HK-2 (cell line): ENCODE measurements at regions not wholly inside any gene's neighbourhood (a gene's known extent, or its start where the extent isn't known, plus 50 kb on each side); places are given as distances from the start of the nearest gene placed in this dataset.

Source experiments
- DNase-seq: peaks from one replicate; pipeline ENCODE4 v3.0.0-alpha.2; 2018; ENCODE audit not compliant: unreplicated experiment

DNA sequence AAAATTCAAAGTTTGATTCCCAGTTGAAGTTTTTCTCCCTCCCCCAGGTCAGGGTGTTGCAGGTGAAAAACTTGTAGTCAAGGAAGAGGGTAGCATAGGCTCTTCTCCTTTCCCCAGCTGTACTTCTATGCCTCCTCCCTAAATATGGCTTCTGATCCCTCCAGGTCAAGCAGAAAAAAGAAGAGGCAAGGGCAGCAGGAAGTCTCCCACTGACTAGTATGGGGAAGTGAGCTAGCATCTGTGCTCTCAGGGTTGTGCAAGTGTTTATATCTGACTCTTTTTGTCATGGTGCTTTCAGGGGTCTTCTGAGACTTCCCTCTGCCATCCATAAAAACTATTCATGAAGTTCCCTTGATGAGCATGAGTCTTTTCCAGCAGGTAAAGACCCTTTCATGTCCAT lies 76.0 kb downstream of the ATPSCKMT start:
- DNase-seq = no peak

- DNase-seq = no peak
Observed at GRCh38 chr5:10172247-10172646, 77.4 kb downstream of the ATPSCKMT start.

- no peak for DNase-seq
Observed at GRCh38 chr5:10169359-10169758, 80.3 kb downstream of the ATPSCKMT start.

DNA sequence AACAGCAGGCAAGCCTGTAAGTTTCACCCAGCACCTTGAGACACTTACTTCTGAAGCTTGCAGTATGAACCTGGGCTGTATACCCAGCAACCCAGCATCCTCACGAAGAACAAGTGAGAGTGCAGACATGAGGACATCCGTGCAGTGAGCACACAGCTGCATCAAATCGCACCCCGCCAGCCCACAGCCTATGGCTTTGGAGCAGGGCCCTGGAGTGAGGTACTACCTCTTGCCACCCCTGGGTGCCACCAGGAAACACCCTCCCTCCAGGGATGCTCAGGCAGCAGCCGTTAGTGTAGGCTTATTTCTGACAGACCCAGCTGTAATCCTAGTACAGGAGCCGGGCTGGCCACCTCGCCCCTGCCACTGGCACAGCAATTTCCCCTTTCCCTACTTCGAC lies 81.4 kb downstream of the ATPSCKMT start:
- no peak for DNase-seq

- no peak for DNase-seq
Observed at GRCh38 chr5:10167806-10168205, 81.9 kb downstream of the ATPSCKMT start.

DNA sequence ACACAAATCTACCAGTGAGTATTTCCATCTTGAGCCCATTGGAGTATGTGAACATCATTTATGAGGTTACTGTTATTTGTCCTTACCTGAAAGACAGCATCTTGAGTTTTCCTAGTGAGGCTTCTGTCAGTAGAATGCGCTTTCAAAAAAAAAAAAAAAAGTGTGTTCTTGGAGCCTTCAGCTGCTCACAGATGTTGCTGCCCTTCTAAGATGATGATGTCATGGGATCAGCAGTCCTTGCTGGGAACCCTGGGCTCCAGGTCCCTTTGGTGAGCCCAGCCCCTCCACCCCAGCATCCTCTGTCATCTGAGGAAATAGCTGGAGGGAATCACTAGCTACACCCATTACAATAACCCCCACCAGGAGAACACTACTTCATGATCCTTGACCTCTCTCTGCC lies 83.3 kb downstream of the ATPSCKMT start:
- no peak for DNase-seq

DNA sequence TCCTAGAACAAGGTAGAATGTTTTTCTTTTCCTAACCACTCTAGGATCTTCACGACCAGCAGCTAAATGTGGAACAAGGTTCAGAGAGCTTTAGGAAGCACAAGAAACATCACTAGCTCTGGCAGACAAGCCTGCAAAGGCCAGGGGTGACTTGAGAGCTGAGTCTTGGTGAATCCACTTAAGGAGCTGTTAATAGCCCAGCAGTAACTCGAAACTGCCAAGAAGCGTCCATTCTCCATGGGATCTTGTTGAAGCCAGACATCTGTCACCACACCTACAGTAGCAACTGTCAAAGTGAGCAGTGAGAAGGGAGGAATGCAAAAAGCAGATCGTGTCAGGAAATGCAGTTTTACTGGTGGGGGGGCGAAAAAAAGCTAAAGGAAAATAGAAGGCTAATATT lies 87.2 kb downstream of the ATPSCKMT start:
- DNase-seq = no peak

GRCh38 chr5:10161778-10162177 lies 87.9 kb downstream of the ATPSCKMT start:
- no peak for DNase-seq

GRCh38 chr5:10160241-10160640 lies 89.4 kb downstream of the ATPSCKMT start:
- DNase-seq = no peak

DNA sequence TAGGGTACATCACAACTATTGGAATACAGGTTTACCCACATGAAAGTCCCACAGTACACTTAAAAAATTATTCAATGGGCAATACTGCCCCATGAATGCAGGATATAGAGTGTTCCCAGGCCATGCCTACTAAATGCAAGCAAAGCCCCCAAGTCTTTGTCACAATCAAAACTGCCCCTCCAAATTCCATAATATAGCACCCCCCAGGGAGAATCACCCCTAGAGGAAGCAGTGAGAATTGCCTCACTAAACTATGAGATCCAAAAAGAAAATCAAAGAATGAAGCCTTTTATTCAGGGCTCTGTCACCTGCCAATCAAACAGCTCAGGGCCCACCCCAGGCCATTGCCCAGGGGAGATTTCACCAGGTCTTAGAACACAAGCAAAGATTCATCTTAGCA lies 90.8 kb downstream of the ATPSCKMT start:
- DNase-seq = no peak

DNA sequence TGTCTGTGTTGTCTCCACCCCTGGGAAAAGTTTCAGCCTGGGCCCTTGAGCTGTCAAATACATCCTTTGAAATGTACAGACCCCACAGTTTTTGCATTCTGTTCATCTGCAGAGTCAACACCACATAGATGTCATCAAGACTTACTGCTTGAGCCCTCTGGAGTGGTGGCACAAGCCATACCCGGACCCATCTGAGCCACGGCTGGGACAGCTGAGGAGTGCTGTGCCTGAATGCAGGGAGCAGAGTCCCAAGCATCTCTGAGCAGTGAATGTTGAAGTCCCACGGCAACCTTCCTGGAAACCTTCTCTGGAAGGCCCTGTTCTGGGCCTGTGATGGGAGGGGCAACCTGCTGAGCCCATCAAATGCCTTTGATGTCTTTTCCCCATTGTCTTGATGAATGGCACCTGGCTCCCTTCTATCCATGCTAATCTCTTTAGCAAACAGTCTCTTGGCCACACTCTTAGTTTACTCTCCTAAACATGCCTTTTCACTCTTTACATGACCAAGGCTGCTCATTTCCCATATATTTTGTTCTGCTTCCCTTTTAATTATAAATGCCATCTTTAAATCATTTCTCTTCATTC lies 92.5 kb downstream of the ATPSCKMT start:
- DNase-seq = no peak

- DNase-seq = no peak
Observed at GRCh38 chr5:10155897-10156667, 93.6 kb downstream of the ATPSCKMT start.

DNA sequence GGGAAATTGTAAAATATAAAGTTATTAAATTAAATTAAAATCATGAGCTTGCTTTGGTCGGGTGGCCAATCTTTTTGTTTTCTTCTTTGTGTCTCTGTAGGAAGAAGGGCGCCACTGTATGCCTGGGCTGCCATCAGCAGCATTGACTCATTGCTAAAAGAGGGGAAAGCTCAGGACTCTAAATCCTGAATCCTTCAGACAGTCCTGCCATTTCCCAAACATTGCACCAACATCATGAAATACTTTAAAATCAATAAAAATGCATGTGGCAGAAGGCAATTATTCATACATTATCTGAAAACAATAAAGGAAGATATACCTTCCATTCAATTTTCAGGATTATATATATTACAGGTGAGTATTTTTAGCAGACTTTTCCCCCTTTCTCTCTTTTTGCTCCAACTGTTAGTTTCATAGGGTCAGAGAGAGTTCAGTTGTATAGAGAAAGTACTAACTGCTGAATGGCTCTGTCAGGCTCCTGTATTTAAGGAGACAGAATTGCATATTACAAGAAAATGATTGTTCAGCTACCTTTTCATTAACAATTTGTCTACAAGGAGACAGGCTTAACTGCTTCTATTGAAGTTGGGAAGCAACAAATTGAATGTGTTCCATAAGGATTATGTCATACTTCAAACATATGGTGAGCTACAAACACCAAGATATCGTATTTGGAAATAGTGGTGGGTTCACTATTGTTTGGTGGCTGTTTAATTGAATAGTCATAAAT lies 95.7 kb downstream of the ATPSCKMT start:
- no peak for DNase-seq

DNA sequence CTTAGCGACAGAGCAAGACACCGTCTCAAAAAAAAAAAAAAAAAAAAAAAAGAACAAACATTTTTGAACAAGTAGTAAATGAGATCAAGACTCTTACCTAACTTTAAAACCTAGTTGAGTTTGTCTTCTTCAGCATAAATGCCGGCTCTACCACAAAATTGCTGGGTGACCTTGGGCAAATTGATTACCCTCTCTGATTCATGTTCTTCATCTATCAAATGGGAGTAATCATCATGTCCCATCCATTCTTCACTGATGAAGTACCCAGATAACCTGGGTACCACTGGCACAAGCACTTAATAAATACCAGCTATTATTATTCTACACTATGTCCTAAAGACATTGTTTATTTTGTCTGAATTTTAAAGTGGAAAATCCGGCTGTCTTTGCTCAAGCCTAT lies 96.3 kb downstream of the ATPSCKMT start:
- no peak for DNase-seq

DNA sequence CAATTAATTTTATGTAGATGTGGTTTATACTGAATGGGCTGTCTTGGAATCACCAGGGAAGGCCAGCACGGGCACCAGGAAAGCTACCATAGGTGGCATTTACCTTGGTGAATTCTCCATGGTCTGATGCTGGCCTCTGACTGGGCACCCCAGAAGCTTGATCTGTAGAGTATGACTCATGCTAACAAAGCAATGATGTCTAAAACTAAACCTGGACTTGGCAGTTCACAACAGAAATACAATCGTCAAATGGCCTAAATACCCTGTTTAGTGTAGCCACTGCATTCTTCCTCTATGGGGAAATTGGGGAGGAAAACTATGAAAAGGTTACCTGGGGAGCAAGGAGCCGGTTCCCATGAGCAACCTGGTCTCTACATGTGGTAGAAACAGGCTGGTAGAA lies 98.0 kb downstream of the ATPSCKMT start:
- DNase-seq = no peak

- DNase-seq = no peak
Observed at GRCh38 chr5:10149911-10150310, 99.8 kb downstream of the ATPSCKMT start.

DNA sequence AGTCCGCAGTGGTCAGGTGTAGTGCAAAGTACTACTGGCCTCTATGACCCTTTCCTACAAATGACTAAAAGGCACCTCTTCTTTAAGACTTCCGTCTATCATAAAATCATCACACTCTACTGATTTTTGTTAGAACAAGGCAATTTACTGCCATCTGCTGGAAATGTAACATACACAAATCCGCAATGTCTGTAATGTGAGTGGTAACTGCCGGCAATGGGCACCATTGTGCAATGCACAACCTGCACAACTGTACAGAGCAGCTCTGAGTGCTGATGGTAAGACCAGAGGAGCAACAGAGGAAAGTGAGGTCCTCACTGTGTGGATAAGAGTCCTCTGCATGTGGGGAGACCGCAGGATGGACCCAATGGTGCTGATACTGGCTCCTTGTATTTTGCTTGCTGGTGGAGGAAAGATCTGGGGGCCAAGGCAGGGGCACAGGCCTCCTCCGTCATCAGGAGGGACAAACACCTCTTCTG lies 103.7 kb downstream of the ATPSCKMT start:
- no peak for DNase-seq

GRCh38 chr5:10144040-10144439 lies 105.6 kb downstream of the ATPSCKMT start:
- no peak for DNase-seq

DNA sequence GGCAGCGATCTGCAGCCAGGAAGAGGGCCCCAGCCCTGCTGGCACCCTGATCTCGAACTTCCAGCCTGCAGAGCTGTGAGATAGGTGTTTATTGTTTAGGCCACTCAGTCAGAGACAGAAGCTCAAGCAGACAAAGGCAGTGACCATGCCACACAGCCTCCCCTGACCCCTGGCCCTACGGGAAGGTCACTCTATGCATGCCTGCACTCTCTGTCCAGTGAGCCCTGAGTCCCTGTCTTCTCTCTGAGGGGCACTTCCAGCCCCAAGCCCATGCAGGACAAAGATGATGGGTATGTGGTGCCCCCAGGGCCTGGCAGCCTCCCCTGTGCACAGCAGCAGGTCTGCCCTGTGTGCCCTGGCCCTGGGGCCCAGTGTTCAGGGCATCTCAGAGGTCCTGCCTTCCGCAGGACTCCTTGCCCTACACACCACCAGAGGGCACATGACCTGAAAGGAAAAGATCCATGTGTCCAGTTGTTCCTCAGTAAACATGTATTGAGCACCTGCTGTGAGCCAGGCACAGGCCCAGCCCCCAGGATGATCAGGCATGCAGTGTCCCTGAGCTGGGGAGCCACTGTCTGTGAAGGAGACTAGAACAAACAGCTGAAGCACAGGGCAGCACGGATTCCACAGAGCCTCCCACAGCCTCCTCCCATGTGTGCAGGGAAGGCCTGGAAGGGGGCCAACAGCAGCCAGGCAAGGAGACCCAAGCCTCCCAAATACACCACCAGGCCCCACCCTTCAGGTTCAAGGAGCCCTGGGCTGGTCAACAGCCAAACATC lies 109.3 kb downstream of the ATPSCKMT start:
- DNase-seq = peak; percentile 10

DNA sequence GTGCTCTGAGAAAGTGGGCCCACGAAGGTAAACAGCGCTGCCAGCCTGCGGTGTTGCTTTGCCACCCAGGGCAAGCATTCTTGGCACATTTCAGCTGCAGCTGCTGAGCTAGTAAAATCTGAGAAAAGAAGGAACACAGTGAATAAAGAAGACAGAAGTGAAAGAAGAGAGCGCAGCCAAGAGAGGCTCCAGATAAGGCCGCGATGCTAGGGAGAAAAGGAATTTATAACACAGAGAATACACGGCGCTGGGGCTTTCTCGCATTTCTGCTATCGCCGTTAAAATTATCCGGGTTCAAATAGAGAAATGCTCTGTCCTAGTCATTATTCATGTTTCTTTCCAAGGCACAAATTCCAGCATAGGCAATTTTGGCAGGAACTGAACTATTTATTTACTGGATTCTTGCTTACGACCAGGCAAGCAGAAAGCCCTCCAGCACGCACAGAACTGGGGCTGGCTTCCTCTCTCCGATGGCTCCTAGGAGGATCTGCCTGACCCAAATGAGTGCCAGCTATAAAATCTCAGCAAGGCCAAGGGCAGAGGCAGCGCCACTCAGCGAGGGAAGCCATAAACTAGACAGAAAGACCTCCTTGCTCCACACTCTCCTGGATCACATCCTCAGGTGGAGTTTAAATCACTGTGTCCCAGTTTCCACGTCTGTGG lies 111.2 kb downstream of the ATPSCKMT start:
- no peak for DNase-seq

DNA sequence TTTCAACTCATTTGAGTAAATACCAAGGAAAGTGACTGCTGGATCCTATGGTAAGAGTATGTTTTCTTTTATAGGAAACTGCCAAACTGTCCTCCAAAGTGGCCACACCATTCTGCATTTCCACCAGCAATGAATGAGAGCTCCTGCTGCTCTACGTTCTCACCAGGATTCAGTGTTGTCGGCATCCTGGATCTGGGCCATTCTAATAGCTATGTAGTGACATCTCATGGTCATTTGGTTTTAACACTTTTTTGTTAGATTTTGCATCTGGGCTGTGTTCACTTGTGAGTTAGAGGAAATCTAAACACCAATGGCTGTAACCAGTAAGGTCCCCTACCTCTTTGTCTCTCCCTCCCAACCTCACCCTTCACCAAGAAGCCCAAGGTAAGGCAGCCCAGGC lies 115.9 kb downstream of the ATPSCKMT start:
- no peak for DNase-seq

DNA sequence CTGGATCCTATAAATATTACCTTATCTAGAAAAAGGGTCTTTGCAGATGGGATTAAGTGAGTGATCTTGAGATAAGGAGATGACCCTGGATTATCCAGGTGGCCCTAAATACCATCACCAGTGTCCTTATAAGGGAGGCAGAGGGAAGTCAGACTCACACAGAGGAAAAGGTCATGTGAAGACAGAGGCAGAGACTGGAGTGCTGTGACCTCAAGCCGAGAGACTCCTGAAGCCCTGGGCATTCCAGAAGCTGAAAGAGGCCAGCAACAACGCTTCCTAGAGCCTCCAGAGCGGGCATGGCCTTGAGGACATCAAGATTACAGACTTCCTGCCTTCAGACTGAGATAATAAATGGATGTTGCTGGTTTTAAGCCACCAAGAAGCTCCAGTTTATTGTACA lies 118.8 kb downstream of the ATPSCKMT start:
- no peak for DNase-seq
